T-helper 1 cell treated with Interleukin-12 subunit alpha and Interleukin-12 subunit beta and Interleukin-4 antibody, amounts not matched to agents 30 μg/mL and 1 μg/mL, for 36 hours (primary cell): ENCODE measurements at regions not wholly inside any gene's neighbourhood (a gene's known extent, or its start where the extent isn't known, plus 50 kb on each side); places are given as distances from the start of the nearest gene placed in this dataset.
"Not testable (repeated sequence)": the region's sequence is repeated elsewhere in the genome, so short reads cannot be mapped to it uniquely, and the experiment has no call there.

Experiments used
- H3K27ac Mint-ChIP-seq: one replicate; pipeline ENCODE4 v1.8.0; 2021; ENCODE audit warnings: mild to moderate bottlenecking, mixed read lengths
- H3K27me3 Mint-ChIP-seq: one replicate; pipeline ENCODE4 v1.8.0; 2021; ENCODE audit warnings: low read depth, mixed read lengths
- H3K36me3 Mint-ChIP-seq: one replicate; pipeline ENCODE4 v1.8.0; 2021; ENCODE audit warnings: low read depth, mixed read lengths
- H3K4me1 Mint-ChIP-seq: one replicate; pipeline ENCODE4 v1.8.0; 2021; ENCODE audit warnings: low read depth, mixed read lengths
- H3K4me3 Mint-ChIP-seq: one replicate; pipeline ENCODE4 v1.8.0; 2021; ENCODE audit warnings: mild to moderate bottlenecking, moderate library complexity, mixed read lengths
- H3K9me3 Mint-ChIP-seq: one replicate; pipeline ENCODE4 v1.8.0; 2021; ENCODE audit warnings: mixed read lengths

DNA sequence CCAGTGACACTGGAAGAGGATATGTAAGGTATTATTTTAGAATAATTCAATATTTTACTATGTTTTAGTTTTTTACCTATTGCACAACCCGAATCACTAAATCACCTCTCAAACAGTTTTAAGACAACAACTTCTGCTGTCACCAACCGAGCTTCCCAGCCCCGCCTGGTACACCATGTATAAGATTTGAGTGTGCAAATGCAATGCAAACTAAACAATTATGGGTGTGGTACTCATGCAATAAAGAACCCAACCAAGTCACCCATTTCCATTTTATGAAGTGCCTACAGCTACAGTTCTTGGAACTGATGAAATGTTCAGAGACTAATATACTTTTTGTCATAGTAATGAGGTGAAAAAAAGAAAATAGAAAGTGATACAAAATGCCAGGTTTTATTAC is 256.2 kb downstream of the TAFA4 start:
- Mint-ChIP-seq H3K27ac (no peak overlapping the region), H3K36me3 (no peaks in the 10 kb centered on the region), H3K4me3 (no peak overlapping the region), H3K9me3 (no peaks in the 10 kb centered on the region), H3K4me1 (no peaks in the 10 kb centered on the region), H3K27me3 (no peaks in the 10 kb centered on the region)

DNA sequence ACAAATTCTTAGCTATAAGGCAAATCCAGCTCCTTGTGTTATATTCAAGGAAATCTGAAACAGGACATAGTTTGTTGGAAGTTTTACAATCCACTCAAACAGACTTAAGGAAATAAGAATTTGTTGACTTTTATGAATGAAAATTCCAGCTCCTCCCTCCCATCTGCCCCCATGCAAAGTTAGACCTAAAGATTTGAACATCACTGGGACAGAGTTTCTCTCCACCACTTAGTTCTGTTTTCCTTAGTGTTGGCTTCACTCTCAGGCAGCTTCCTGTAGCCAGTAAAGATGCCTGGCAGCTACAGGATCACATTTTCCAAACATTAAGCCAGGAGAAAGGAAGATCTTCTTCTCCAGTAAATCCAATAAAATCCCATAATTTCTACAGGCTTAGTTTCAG is 265.0 kb downstream of the TAFA4 start:
- Mint-ChIP-seq H3K9me3 (no peaks in the 10 kb centered on the region), H3K4me1 (no peaks in the 10 kb centered on the region), H3K27me3 (no peaks in the 10 kb centered on the region), H3K4me3 (no peak overlapping the region), H3K36me3 (no peaks in the 10 kb centered on the region), H3K27ac (no peak overlapping the region)

DNA sequence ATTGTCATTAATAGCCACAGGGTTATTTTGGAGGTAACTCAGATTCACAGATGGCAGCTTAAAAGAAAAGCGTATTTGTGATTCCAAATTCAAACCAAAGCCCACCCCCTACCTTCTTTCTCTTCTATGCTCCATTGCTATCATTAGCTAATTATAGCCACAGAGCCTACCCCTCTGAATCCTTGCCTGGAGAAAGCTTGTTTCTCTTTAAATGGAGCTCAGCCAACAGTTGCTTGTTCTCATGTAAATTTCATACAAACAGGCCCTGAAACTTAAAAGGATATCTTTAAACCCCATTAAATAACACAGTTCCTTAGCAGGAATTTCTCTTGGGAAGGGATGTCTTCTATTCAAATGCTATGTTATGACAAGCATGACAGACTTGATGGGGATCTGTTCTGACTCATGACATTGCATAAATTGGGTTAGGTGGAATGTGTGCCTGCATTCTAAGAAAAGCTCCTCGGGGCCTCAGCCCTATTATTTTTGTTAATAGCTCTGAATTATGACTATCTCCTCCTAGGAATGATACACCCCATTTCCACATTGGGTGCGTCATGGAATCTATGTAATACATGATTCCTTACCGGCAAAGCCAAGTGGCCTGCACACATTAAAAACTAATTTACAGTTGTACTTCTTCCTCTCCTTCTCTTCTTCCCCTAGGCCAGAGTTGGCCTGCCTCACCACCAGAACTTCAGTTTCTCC is 265.8 kb downstream of the TAFA4 start:
- H3K4me1 Mint-ChIP-seq = no peaks in the 10 kb centered on the region

DNA sequence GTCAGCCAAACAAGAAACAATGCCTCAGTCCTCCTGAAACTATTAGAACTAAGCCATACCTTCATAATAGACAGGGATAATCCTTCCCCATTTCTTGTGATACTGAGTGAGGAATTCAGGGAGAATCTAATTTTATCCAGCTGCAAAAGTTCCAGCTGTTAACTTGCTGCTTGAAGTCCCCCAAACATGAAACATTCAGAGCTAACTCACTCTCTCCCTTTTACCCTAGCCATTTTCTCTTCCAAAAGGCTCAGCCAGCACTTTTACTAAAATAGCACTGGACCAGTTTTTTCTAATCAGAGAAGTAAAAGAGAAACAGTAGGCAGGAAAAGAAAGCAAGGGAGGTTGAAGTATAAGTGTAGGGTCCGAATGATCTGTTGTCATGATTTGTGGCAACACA is 268.1 kb downstream of the TAFA4 start:
- Mint-ChIP-seq H3K4me1 (no peaks in the 10 kb centered on the region), H3K4me3 (no peak overlapping the region), H3K9me3 (no peaks in the 10 kb centered on the region), H3K27ac (no peak overlapping the region), H3K27me3 (no peaks in the 10 kb centered on the region), H3K36me3 (no peaks in the 10 kb centered on the region)

More for the DNA sequence above, 265.8 kb downstream of the TAFA4 start:
- Mint-ChIP-seq H3K9me3 (no peaks in the 10 kb centered on the region), H3K27ac (no peak overlapping the region), H3K4me3 (no peak overlapping the region), H3K27me3 (no peaks in the 10 kb centered on the region), H3K36me3 (no peaks in the 10 kb centered on the region)

DNA sequence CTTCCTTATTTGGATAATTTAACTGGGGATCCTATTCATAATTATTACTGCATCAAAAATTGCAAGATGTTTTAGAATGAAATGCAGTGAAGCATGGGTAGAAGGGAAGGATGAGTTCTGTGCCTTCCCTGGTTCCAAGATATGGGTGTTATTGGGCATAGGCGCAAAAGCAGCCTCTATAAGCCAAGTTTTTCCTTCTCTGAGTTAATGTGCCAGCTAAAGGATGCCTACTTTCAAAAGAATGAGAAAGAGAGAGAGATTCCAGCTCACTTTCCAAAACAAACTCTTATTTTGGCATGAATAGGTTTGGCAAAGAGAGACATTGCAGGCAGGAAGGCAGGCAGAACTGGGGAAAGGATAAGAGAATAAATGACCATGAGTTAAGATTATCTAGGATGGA is 270.2 kb downstream of the TAFA4 start:
- no peaks in the 10 kb centered on the region for H3K4me1 Mint-ChIP-seq
- H3K4me3 Mint-ChIP-seq = no peak overlapping the region
- no peak overlapping the region for H3K27ac Mint-ChIP-seq
- H3K36me3 Mint-ChIP-seq = no peaks in the 10 kb centered on the region
- no peaks in the 10 kb centered on the region for H3K27me3 Mint-ChIP-seq
- no peaks in the 10 kb centered on the region for H3K9me3 Mint-ChIP-seq

DNA sequence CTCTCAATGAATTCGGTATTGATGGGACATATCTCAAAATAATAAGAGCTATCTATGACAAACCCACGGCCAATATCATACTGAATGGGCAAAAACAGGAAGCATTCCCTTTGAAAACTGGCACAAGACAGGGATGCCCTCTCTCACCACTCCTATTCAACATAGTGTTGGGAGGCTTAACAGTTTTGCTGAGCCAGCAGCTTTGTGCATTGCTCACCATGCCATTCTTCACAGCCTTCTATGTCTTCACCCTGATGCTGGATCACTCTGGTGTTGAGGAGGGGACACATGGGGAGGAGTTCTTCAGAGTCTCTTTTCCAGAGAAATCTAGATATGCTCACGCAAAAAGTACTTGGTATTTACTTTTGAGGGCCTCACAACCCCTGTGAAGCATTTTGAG is 281.7 kb downstream of the TAFA4 start:
- not testable (repeated sequence) for H3K27me3 Mint-ChIP-seq, H3K9me3 Mint-ChIP-seq, H3K4me3 Mint-ChIP-seq, H3K4me1 Mint-ChIP-seq, H3K36me3 Mint-ChIP-seq, H3K27ac Mint-ChIP-seq

DNA sequence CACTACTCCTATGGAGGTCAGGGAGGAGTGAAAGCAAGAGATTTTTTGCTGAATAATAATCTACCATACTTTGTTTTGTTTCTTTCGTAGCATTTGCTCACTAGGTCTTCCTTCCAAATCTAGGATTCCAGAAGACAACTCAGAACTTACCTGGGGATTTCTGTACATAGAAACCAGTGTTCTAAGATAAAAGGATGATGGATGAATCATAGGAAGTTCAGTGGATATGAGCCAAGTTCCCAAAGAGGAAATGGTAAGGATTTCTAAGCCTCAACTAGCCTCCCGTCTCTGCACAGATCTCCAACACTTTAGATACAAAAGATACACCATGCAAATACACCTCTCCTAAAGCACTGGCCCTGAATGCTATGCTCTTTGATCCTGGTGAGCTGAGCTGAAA is 283.9 kb downstream of the TAFA4 start:
- Mint-ChIP-seq H3K27ac (no peak overlapping the region), H3K4me1 (no peaks in the 10 kb centered on the region), H3K27me3 (no peaks in the 10 kb centered on the region), H3K9me3 (no peaks in the 10 kb centered on the region), H3K36me3 (no peaks in the 10 kb centered on the region), H3K4me3 (no peak overlapping the region)

DNA sequence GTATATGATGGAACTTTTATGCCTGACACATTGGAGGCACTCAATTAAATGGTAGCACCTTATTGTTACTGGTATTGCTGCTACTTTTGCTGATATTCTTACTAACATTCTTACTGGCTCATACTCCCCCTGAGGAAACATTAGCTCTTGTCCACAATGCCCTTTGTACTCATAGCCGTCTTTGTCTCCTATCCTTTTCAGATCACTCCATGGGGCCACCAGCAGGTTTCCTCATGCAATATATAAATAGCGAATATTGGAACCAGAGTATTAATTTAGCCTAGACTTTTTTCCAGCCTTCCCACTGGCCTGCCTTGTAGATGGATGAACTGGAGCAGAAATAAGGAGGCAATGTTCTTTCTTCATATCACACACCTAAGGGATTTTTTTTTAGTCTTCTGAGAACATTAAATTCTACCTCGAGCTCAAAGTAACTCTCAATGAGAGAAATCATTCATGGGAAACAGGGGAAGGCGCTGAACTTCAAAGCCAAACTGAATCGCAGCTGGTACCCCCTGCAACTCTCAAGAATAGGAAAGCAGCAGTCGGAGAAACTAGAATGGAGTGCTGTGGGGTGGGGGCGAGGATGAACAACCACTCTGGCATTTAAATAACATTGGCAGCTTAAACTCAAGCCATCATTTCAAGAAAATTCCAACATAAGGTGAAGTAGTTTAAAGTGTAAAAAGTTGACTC is 300.3 kb downstream of the TAFA4 start:
- Mint-ChIP-seq H3K4me1 (no peaks in the 10 kb centered on the region), H3K27me3 (no peaks in the 10 kb centered on the region), H3K27ac (no peak overlapping the region), H3K9me3 (peaks cover 4% of the 10 kb centered on the region), H3K4me3 (no peak overlapping the region), H3K36me3 (no peaks in the 10 kb centered on the region)

DNA sequence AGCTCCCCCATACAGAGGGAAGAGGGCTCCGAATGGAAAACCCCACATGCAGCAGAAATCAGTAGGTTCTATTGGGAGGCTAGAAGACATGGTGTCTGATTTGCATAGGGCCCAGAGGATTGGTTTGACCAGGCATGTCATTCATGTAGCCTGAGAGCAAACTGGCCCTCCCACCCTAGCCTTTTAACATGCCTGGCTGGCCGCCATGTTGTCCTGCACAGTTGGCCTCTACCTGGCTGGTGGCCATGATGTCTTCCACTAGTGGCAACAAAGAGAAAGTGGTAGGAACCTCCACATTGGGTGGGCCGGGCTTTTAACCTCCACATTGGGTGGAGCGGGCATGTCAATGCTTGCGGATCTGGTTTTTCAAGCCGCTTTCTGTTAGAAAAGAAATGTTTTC is 312.1 kb downstream of the TAFA4 start:
- Mint-ChIP-seq H3K36me3 (no peaks in the 10 kb centered on the region), H3K4me3 (no peak overlapping the region), H3K9me3 (peaks cover 5% of the 10 kb centered on the region), H3K27ac (no peak overlapping the region), H3K4me1 (no peaks in the 10 kb centered on the region), H3K27me3 (no peaks in the 10 kb centered on the region)

DNA sequence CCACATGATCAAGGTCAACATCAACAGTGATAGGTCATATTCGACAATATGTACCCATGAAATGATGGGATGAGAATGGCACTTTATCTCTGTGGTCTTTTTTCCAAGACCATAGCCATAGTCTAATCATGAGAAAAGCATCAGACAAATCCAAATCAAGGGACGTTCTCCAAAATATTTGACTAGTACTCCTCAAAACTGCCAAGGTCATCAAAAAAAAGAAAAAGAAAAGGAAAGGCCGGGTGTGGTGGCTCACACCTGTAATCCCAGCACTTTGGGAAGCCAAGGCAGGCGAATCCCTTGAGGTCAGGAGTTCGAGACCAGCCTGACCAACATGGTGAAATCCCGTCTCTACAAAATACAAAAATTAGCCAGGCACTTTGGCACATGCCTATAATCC is 318.3 kb downstream of the TAFA4 start:
- no peaks in the 10 kb centered on the region for H3K27me3 Mint-ChIP-seq
- no peaks in the 10 kb centered on the region for H3K36me3 Mint-ChIP-seq
- H3K4me1 Mint-ChIP-seq = no peaks in the 10 kb centered on the region
- H3K9me3 Mint-ChIP-seq = peaks cover 12% of the 10 kb centered on the region
- no peak overlapping the region for H3K4me3 Mint-ChIP-seq
- no peak overlapping the region for H3K27ac Mint-ChIP-seq

DNA sequence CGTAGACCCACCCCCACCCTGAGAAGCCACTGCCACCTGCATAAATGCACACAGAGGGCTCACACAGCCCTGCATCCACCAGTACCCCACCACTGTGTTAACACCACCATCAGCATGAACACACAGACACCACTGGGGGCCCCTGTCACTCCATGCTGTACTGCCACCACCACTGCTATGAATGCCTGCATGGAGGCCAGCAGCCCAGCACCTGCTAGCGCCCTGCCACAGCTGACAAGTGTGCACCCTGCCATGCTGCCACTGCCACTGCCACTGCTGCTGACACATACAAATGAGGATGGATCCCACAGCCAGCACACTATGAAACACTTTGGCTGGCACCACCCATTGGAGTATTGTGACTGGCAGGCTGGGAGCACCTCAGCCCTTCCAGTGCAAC is 361.0 kb downstream of the TAFA4 start:
- Mint-ChIP-seq H3K36me3 (no peaks in the 10 kb centered on the region), H3K9me3 (peaks cover 13% of the 10 kb centered on the region), H3K27me3 (no peaks in the 10 kb centered on the region), H3K27ac (no peak overlapping the region), H3K4me3 (no peak overlapping the region), H3K4me1 (no peaks in the 10 kb centered on the region)

DNA sequence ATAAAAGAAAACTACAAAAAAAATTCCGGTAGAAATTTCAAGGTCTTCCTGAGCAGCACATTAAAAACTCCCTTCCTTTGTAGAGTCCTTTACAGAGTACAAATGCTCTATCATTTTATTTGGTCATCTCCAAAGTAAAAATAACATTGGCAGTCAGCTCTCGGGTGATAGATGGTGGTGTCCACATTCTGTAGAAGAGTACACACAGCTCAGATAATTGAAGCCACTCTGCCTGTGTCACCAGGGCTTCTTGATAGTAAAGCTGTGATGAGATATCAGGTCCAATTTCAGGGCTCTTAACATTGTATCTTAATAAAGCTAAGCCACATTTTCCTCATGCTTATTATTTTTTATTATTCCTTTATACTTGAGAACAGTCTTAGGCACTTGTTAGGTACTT is 371.6 kb downstream of the TAFA4 start:
- no peaks in the 10 kb centered on the region for H3K36me3 Mint-ChIP-seq
- no peaks in the 10 kb centered on the region for H3K27me3 Mint-ChIP-seq
- H3K27ac Mint-ChIP-seq = no peak overlapping the region
- H3K4me1 Mint-ChIP-seq = no peaks in the 10 kb centered on the region
- H3K9me3 Mint-ChIP-seq = no peaks in the 10 kb centered on the region
- H3K4me3 Mint-ChIP-seq = no peak overlapping the region

DNA sequence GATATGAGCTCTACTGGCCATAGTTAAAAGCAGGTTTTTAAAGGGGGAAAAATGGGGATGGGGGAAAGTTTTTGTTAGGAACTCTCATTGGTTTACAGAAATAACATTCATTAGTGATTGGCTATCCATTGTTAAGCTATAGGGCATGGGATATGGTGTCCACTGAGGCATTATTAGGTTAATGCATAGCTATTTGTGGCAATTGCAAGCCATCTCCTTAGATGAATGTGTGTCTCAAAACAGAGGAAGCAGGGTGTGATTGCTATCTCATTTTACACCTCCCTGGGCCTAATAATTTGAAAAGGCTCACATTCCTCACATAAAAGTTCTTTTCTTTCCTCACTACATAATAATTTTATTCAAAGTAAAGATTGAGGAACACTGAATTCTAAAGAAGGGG is 396.6 kb downstream of the TAFA4 start:
- Mint-ChIP-seq H3K27me3 (no peaks in the 10 kb centered on the region), H3K4me1 (no peaks in the 10 kb centered on the region), H3K27ac (no peak overlapping the region), H3K36me3 (no peaks in the 10 kb centered on the region), H3K9me3 (no peaks in the 10 kb centered on the region), H3K4me3 (no peak overlapping the region)

DNA sequence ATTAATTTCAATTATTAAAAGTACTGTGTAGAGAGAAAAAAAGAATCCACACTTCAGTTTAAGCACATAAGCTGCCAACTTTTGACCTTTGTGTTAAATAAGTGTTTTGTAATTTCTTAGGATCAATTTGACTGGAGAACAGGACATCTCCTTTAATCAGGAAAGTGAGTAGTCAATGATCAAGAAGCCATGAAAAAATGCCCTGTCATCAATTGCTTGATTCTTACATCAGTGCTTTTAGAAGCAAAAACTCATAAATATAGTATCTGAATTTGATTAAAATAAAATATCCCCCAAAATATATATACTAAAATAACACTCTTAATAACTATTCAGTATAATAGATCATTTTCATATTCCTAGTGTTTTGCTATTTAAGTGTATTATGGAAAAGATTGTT is 409.0 kb downstream of the TAFA4 start:
- no peaks in the 10 kb centered on the region for H3K4me1 Mint-ChIP-seq
- no peaks in the 10 kb centered on the region for H3K27me3 Mint-ChIP-seq
- no peak overlapping the region for H3K27ac Mint-ChIP-seq
- no peak overlapping the region for H3K4me3 Mint-ChIP-seq
- H3K36me3 Mint-ChIP-seq = no peaks in the 10 kb centered on the region
- no peaks in the 10 kb centered on the region for H3K9me3 Mint-ChIP-seq

DNA sequence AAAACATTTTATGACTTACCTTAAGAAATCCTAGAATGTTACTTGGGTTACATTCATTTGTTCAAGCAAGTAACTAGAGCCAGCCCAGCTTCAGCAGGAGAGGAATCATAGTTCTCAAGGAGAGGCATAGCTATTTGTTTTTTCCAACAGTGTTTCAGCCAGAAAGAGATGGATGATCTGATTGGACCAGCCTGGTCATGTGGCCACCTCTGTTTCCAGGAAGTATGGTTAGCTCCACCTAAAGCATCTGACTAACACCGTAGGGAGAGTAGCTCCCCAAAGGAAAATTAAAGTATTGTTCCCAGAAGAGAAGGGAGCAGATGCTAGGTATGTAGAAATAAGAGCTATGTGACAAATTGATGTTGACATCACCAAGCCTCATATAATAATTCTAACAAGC is 417.1 kb downstream of the TAFA4 start:
- H3K27me3 Mint-ChIP-seq = no peaks in the 10 kb centered on the region
- no peak overlapping the region for H3K4me3 Mint-ChIP-seq
- H3K9me3 Mint-ChIP-seq = no peaks in the 10 kb centered on the region
- no peak overlapping the region for H3K27ac Mint-ChIP-seq
- no peaks in the 10 kb centered on the region for H3K36me3 Mint-ChIP-seq
- H3K4me1 Mint-ChIP-seq = no peaks in the 10 kb centered on the region
